Kidney (tissue), 13 donors: ENCODE measurements at regions not wholly inside any gene's neighbourhood (a gene's known extent, or its start where the extent isn't known, plus 50 kb on each side); places are given as distances from the start of the nearest gene placed in this dataset.
A peak's percentile ranks its signal among the peaks of the same experiment; 100 is the strongest.

Experiments used
- DNase-seq, 5 donors: peaks; one replicate each; pipeline ENCODE4 v3.0.0-alpha.2; 2013 to 2020
- FAIRE-seq: peaks from 2 replicates; lab custom pipeline; 2012; peaks lifted over from hg19 to GRCh38; lab: Jason Lieb, UNC
- H3K27ac ChIP-seq, 2 donors: one replicate each; pipeline ENCODE4 v1.7.0; 2013; ENCODE audit warnings: low read depth in 2 of 2, low read length in 2 of 2, inconsistent platforms in 1 of 2
- H3K27me3 ChIP-seq: one replicate; pipeline ENCODE4 v1.7.1; 2013; ENCODE audit warnings: low read length, inconsistent platforms; ENCODE audit not compliant: control insufficient read depth, insufficient read depth
- H3K36me3 ChIP-seq, 3 donors: one replicate each; pipeline versions ENCODE4 v1.7.0 to v1.7.1; 2013; ENCODE audit warnings: low read length in 3 of 3, control low read depth in 1 of 3, inconsistent platforms in 1 of 3; ENCODE audit not compliant: insufficient read depth in 3 of 3, control insufficient read depth in 2 of 3
- H3K4me1 ChIP-seq, 3 donors: one replicate each; pipeline versions ENCODE4 v1.7.0 to v1.7.1; 2013; ENCODE audit warnings: low read length in 3 of 3, inconsistent platforms in 1 of 3, low read depth in 1 of 3; ENCODE audit not compliant: control insufficient read depth in 2 of 3, insufficient read depth in 2 of 3
- H3K4me3 ChIP-seq, 3 donors: one replicate each; pipeline versions ENCODE4 v1.7.0 to v1.8.1; 2013; ENCODE audit warnings: low read length in 3 of 3, control low read depth in 1 of 3, inconsistent platforms in 1 of 3
- H3K9ac ChIP-seq, 3 donors: one replicate each; pipeline versions ENCODE4 v1.7.0 to v1.7.1; 2013; ENCODE audit warnings: low read length in 3 of 3, control low read depth in 1 of 3, inconsistent platforms in 1 of 3
- H3K9me3 ChIP-seq, 3 donors: one replicate each; pipeline versions ENCODE4 v1.7.0 to v1.7.1; 2013; ENCODE audit warnings: low read length in 3 of 3, control low read depth in 1 of 3, inconsistent platforms in 1 of 3; ENCODE audit not compliant: control insufficient read depth in 2 of 3, insufficient read depth in 1 of 3
- intact Hi-C: fragments of 100-400 bp; cut with DNase I; formaldehyde crosslinking; loops from one replicate; pipeline ENCODE4 v1.11.1; 2022
- TF ChIP-seq, protein P1 (sequence below): IDR thresholded peaks from 3 replicates; pipeline ENCODE4 v1.5.1; 2012; ENCODE audit warnings: mild to moderate bottlenecking, moderate library complexity, borderline replicate concordance; ENCODE audit not compliant: insufficient read depth; ENCODE audit errors: extremely low read depth
- donor health status: control.
- donor health status: control.
- donor health status: control.
- donor health status: control.
- donor health status: control.
- donor health status: DM: yes; HTN: yes; CAD: no.
- donor health status: Normal renal cell carcinoma (clear cell type).

DNA sequence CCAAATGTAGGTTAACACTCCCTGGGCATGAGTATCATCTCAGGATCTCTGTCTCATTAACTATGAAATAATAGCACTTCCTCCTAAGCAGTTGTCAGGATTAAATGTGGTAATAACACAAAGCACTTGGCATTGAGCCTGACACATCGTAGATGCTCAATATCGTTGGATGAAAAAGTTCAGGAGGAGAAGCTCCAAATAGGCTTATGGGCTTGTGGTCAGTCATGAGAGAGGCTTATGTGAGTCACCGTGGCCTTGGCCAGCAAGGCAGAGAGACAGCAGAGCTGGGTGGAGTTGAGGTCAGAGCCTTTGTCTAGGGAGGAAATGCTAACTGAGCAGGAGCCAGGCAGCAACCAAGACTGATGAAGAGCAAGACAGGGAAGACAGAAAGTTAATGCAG is 68.3 kb upstream of the PPM1B start:
- TF ChIP-seq, protein P1, sequence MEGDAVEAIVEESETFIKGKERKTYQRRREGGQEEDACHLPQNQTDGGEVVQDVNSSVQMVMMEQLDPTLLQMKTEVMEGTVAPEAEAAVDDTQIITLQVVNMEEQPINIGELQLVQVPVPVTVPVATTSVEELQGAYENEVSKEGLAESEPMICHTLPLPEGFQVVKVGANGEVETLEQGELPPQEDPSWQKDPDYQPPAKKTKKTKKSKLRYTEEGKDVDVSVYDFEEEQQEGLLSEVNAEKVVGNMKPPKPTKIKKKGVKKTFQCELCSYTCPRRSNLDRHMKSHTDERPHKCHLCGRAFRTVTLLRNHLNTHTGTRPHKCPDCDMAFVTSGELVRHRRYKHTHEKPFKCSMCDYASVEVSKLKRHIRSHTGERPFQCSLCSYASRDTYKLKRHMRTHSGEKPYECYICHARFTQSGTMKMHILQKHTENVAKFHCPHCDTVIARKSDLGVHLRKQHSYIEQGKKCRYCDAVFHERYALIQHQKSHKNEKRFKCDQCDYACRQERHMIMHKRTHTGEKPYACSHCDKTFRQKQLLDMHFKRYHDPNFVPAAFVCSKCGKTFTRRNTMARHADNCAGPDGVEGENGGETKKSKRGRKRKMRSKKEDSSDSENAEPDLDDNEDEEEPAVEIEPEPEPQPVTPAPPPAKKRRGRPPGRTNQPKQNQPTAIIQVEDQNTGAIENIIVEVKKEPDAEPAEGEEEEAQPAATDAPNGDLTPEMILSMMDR, result no peak
- intact Hi-C loops, result no loop called here
- DNase-seq (peak in 1 of 5 donors; percentile 81), FAIRE-seq (no peak)
- no peak overlapping the region for H3K4me3 ChIP-seq
- no peaks in the 10 kb centered on the region for H3K27me3 ChIP-seq
- no peak overlapping the region for H3K27ac ChIP-seq
- H3K9ac ChIP-seq, result no peak overlapping the region
- H3K36me3 ChIP-seq, result no peaks in the 10 kb centered on the region
- H3K4me1 ChIP-seq, result peaks cover 0 to 6% (median 0%) of the 10 kb centered on the region in 3 donors
- H3K9me3 ChIP-seq, result no peaks in the 10 kb centered on the region

DNA sequence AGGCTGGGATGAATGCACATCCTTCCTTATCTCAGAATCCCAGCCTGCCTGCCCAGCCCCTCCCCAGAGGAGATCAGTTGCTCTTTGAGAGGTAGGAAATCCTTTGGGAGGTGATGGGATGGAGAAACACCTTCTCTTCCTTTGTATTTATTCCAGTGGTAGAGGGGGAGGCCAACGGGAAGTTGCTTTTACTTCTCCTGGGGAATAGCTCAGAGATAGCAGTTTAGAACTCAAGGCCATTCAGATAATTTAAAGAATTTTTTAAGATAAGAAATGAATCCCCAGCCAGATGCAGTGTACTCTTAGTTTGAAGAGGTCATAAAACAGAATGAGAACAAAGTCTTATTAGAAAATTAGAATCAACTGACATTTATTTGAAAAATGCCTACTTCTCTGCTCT is 67.4 kb upstream of the PPM1B start:
- no peak for FAIRE-seq
- H3K27me3 ChIP-seq, result no peaks in the 10 kb centered on the region
- no peaks in the 10 kb centered on the region for H3K36me3 ChIP-seq
- H3K9me3 ChIP-seq, result no peaks in the 10 kb centered on the region
- no peak for DNase-seq
- H3K27ac ChIP-seq, result no peak overlapping the region
- H3K4me3 ChIP-seq, result no peak overlapping the region
- TF ChIP-seq, protein P1, result no peak
- H3K9ac ChIP-seq, result no peak overlapping the region
- intact Hi-C loops, result no loop called here
- peaks cover 0 to 6% (median 0%) of the 10 kb centered on the region in 3 donors for H3K4me1 ChIP-seq

- intact Hi-C loops, result no loop called here
- no peak overlapping the region for H3K27ac ChIP-seq
- H3K4me1 ChIP-seq, result peaks cover 0 to 4% (median 0%) of the 10 kb centered on the region in 3 donors
- no peak for FAIRE-seq
- DNase-seq, result no peak
- TF ChIP-seq, protein P1, result no peak
- H3K9ac ChIP-seq, result no peak overlapping the region
- no peaks in the 10 kb centered on the region for H3K9me3 ChIP-seq
- no peak overlapping the region for H3K4me3 ChIP-seq
- no peaks in the 10 kb centered on the region for H3K36me3 ChIP-seq
- H3K27me3 ChIP-seq, result no peaks in the 10 kb centered on the region
These were observed 65.7 kb upstream of the PPM1B start for GRCh38 chr2:44102790-44103562.
